ENCODE measurements at regions not wholly inside any gene's neighbourhood (a gene's known extent, or its start where the extent isn't known, plus 50 kb on each side); places are given as distances from the start of the nearest gene placed in this dataset.
A peak's percentile ranks its signal among the peaks of the same experiment; 100 is the strongest.

DNA sequence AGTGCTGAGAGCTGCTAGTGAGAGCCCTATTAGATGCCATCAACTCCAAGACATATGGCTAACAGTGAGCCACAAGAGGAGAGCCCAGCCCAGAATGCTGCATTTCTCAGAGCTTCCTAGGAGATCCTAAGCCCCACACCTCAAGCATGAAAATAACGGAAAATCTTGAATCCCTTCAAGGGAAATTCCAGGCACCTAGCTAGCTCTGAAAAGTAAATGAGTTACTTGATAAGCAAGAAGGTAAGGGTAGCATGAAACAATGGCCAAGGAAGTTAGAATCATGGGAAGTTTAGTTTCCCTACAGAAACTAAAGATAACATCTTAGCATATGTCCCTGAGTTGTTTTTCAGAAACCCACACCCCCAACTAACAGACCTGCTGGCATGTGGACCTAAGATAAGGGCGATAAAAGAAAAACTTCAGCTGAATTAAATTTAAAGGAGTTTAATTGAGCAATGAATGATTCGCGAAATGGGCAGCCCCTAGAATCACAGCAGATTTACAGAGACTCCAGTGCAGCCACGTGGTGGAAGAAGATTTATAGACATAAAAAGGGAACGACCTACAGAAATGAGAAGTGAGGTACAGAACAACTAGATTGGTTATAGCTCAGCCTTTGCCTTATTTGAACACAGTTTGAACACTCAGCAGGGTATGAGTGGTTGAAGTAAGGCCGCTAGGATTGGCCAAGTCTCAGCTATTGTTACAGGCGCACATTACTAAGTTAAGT, 301.3 kb upstream of the DACH1 start:
- DNase-seq (ENCODE audit: low spot score) = no peak

DNA sequence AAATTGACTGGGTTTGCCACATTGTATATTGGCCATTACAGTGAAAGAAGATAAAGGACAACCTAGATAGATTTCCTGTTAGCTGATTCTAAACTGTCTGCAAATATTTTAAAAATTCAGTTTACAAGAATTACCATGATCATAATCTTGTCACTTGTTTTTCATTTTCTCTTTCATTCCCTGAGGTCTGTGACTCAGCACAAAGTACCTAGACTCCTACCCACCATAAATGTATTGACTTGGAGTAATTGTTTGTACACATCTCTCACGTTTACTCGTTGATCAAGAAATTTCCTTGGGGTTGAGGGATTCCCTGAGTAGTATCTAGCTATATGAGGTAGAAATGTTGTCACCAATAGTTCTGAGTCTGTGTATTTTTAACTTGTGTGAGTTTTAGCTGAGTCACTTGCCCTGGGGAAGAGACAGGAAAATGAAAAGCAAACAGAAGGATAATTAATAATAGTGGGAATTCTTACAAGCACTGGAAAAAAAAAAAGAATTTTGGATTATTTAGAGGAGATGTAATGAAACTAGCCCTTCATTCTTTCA, 299.2 kb upstream of the DACH1 start:
- no peak for DNase-seq (ENCODE audit: low spot score)

DNA sequence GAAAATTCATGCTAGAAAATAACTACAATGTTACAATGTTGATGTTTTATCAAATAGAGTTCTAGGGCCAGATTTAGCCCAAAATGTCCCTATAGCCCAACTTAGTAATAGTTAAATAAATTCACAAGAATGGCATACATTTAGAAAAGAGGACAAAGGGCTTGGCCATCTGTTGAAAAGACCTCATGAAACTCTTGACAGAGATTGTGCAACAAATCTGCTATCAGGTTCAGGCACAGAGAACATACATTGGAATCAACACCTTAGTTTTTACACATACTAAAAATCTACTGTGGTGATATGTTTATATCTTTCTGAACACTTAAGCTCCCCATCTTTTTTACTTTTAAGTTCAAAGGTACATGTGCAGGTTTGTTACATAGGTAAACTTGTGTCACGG, 298.3 kb upstream of the DACH1 start:
- DNase-seq (ENCODE audit: low spot score) = no peak

DNA sequence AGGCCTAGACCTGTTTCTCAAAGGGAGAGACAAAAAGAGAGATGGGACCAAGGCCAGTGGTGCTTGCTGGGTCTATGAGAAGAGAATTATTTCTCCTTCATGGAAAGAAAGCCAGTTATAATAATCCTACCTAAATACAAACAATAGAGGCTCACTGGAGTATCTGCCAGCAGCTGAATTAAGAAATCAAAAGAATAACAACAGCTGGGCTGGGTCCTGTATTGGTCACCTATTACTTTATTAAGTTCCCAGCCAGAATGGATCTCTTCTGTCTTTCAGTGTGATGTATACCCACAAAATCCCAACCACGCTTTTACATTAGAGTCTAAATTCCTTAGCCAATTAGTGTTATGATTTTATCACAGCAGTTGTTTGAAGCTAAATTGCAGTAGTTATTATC, 297.8 kb upstream of the DACH1 start:
- no peak for DNase-seq (ENCODE audit: low spot score)

DNA sequence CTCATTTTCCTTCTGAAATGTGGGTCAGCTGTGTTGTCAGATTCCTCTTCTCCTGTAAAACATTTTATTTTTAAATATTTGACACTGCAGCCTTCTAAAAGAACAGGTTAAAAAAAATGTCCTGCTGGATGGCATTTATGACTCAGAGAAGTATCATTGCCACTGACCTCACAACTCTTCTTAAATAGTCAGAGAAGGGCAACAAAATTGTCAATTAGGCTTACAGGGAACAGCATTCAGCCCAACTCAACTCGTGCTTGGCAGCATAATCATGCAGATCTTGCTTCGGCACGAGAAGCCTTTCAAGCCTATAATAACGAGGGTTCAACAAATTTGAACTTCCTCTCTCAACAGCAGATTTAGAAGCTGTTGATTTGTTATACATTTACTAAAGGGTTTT, 296.7 kb upstream of the DACH1 start:
- no peak for DNase-seq (ENCODE audit: low spot score)

DNA sequence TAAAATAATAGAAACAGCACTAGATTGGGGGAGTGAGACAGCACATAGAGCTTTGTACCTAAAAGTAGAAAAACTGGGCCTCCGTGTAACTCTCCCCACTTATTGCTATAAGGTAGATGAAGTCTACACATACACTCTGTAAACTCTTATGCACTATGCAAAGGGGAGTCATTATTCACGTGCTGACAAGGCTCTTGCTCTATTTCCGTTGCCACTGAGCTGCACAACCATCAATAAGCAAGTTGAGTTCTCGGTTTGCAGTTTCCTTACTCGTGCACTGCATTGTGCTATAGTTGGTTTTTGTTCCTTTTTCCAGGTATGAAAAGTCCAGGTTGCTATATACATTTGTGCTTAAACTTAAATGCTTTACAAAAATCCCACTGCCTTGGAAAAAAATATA, 294.0 kb upstream of the DACH1 start:
- no peak for DNase-seq (ENCODE audit: low spot score)

DNA sequence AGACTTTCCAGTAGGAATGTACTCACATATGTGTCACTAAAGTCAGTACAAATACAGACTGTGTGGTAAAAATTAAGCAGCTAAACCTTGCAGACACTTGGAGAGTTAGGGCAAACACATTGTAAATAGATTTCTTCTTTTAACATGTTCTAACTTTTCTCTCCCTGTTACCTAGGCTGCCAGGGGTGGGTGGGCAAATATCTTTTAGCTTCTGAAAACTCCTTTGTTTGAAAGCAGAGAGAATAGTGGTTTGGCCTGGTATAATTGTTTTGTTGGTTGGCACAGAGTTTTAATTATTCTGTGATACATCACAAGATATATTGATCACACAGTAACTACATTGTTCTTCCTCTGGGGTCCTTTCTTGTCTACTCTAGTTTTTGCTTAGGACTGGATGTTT, 289.8 kb upstream of the DACH1 start:
- DNase-seq (ENCODE audit: low spot score) = no peak

DNA sequence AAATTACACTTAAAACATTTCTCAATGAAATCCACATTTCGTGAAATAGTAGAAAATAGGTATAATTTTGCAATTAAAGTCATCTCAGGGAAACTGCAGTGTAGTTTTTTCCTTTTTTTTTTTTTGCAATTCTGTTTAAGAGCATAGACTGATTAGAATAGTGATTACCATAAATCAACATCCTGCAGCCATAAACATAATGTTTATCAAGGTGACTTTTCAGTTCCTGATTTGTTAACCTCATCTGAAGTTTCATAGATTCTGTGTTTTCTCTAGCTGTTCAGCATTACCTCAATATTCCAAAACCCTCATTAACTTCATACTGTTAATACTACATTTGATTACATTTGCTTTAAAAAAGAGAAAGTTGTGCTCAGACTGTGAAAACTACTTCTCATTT, 286.3 kb upstream of the DACH1 start:
- no peak for DNase-seq (ENCODE audit: low spot score)

DNA sequence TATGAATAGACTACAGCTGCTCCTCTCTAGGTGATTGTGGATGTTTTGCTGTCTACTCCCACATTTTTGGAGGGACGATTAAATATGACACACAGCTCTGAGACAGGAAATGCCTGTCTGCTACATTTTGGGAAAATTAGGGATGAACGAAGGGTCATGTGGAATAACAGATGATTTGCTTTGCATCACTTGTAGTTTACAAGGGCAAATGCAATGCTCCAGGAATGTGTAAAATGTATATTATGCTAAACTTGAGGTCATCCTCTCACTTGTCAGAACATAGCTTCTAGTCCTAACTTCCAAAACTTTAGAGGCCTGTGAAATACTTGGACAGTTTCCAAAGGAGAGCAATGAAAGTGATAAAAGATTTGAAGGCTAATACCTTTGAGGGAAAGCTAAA, 284.2 kb upstream of the DACH1 start:
- DNase-seq (ENCODE audit: low spot score) = no peak

DNA sequence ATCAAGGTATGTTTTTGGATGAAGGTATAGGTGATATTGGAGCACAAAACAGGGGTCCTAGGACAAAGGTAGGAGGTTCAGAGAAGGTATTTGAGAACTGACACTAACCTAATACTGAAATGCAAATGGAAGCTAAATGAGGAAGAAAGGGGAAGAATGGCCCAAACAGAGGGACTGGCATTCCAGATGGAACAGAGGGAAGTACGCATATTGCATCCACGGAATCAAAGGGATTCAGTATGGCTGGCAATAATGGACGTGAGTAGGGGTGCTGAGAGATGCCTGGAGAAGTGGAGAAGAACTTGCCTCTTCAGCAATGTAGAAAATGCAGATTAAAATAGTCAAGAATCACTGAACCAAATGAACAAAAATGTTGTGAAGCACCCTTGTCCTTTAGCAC, 283.5 kb upstream of the DACH1 start:
- no peak for DNase-seq (ENCODE audit: low spot score)

DNA sequence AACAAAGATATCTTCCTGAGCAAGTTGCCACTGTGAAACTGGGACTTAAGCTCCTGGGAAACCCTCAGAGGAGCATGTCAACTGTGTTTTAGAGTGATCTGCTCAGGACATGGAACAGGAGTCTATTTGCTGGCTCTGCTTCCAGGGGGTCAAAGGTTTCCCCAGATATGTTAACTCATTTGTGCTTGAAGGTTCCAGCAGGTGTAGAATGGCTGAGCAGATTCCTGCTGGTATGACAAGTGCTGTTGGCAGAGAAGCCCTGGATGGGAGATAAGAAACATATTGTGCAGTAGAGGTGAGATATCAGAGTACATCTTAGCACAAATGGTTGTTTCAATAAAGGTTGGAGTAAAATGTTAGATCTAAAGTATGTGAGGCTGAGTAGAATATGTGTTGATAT, 282.7 kb upstream of the DACH1 start:
- DNase-seq (ENCODE audit: low spot score) = peak; percentile 19

DNA sequence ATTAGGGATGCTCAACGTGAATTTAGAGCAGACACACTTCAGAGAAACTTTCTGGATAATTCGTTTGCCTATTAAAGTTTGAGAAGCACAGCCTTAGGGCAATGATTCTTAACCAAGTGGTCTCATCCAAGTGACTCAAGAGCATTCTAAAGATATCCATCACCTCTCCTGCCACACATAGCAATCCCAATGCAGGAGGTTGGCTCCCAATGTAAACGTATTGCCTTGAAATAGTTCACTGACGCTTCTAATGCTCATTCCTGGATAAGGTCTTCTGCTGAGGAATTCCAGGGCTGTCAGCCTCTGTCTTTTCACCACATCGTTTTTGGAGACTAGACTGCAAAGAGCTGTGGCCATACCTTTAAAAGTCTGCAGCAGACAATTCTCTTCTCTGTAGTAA, 279.8 kb upstream of the DACH1 start:
- no peak for DNase-seq (ENCODE audit: low spot score)

DNA sequence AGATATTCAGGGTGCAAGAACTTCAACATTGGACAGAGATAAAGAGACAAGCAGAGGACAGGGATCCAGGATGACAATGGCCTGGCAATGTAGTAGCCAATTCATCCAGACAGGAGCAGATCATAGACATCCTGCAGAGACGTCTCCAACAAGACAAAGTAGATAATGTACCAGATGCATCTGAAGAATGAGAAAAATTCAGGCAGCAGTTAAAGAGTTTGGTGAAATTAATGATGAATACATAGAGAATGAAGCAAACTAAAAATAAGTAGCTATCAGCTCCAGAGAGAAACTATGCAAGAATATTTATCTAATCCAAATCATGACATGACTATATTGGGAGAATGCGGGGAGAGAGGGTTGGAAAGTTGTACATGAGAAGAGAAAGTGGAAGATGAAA, 278.4 kb upstream of the DACH1 start:
- DNase-seq (ENCODE audit: low spot score) = no peak

DNA sequence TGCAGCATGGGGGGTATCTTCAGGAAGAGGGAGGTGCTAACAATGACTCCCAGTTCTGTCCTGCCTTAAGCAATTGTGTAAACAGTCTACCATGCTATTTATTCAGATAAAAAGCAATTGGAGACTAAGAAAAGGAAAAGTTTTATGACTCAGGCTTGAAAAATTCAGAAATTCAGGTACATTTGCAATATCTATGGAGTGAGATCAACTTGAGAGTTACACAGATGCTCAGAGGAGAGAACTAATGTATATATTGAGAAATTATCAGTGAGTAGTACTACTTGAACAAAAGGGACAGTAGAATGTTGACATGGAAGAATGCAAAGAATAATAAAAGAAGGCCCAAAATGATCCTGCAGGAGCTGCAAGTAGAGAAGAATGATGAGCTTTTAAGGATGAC, 277.6 kb upstream of the DACH1 start:
- no peak for DNase-seq (ENCODE audit: low spot score)

DNA sequence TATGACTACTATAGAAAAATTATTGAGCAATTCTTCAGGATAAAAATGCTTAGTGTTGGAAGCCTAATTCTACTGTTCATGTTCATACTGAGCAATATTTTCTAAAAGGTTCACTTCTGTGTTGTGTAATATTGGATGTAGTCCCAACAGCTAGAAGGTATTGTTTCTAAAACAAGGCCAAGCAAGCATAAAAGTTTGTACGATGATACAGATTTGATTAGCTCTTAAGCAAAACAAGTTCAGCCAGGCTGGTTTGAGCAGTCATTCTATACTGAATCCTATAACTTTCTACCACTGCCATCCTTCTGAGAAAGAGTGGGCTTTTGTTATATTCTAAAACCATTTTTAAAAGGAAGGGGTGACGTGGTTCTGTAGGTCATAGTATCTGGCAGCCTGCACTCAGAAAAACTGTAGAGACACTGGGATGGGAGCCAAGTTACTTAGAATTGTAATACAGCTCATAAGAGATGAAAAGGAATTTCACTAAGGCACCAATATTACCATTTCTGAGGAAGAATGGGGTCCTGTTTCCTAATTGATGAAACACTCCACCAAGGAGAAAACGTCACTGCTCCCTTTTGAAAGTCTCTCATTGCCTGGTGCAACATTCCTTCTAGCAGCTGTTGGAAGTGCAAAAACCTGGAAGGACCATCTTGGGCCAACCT, 275.0 kb upstream of the DACH1 start:
- DNase-seq (ENCODE audit: low spot score) = peak; percentile 20

DNA sequence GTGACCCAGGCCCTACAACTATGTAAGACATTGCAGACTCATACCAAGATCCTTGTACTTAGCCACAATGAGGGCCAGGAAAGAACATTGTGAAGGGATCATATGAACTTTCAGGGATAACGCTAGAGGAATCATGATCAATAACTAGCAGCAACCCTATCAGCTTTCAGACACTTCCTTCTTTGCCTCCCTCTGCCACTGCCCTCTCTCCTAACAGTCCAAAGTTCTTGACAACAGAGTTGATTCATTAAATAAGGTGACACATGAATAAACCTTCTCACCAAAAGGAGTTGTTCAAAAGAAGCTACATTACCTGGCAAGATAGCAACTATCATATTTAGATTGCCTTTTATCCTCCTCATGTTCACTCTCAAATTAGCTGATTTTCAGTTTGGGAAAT, 272.2 kb upstream of the DACH1 start:
- peak; percentile 48 for DNase-seq (ENCODE audit: low spot score)

DNA sequence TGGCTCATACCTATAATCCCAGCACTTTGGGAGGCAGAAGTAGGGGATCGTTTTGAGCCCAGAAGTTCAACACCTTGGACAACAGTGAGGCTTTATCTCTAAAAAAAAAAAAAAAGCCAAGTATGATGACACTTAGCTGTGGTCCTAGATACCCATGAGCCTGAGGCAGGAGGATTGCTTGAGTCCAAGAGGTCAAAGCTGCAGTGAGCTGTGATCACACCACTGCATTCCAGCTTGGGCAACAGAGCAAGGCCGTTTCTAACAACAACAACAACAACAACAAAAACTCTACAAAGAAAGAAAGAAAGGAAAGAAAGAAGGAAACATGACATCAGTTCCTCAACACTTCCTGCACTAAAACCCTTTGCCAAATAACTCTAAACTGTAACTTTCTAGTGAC, 265.1 kb upstream of the DACH1 start:
- DNase-seq (ENCODE audit: low spot score) = no peak

DNA sequence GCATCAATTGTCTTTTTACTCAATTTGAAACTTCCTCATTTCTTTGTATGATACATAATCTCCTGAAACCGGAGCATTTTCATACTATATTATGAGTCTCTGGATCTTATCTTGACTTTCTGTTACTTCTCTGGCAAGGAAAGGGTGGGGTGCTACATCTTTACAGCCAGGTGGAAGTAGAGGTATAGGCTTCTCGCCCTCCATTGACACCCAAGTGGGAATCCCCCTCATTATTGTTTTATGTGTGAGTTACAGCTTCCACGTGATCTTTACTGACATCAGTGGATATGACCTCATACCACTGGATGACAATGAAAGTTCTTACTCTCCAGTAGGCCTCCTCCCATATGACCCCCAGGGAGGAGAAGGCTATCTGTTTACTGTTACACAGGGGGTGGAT, 262.1 kb upstream of the DACH1 start:
- no peak for DNase-seq (ENCODE audit: low spot score)

DNA sequence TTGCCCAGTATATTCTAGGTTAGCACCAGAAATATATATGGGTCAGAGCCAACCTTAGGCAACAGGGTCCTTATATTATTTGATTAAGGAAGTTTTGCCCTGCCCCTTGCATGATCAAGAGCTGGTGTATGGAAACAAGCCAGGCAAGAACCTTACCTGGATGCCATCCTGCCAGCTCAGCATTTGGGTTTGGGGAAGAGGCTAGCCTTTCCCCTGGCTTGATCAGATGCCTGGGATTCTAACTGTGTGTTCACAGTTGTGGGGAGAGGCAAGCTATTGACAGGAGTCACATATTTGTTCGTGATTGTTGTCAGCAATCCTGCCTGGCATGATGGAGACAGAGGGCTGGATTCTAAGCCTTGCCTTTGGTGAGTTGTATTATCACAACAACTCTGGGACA, 260.0 kb upstream of the DACH1 start:
- DNase-seq (ENCODE audit: low spot score) = no peak

DNA sequence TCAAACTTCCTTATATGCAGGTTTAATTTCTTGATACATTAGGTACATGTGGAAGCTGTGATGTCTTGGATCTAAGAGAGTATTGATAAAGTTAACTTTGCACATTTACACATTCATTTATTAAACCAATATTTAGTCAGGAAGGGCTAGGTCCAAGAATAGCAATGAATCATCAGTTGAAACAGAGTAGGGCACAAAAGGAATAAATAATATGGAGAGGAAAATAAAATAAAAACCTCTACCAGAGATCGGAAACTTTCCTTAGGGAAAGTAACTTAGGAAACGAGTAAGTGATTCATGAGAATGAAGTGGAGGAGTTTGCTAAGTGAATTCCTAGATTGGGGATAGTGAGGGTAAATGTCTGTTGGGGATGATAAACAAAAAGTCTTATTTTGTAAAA, 259.4 kb upstream of the DACH1 start:
- no peak for DNase-seq (ENCODE audit: low spot score)

DNA sequence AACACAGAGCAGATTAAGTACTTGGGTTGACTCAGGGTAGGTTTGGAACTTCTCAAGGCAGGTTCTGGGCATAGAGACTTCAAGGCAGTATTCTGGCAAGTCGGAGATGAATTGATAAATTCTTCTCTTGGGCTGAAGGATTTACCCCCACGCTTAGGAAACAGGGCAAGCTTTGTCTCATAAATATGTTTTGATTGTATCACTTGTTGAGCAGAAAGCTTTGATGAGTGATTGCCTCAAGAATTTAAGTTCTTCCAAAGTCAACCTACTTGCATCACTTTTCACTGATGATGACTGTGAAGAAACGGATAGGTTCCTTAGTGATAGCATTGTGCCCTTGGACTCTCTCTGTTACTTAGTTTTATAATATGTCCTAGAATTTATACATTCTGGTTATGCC, 258.6 kb upstream of the DACH1 start:
- DNase-seq (ENCODE audit: low spot score) = no peak

DNA sequence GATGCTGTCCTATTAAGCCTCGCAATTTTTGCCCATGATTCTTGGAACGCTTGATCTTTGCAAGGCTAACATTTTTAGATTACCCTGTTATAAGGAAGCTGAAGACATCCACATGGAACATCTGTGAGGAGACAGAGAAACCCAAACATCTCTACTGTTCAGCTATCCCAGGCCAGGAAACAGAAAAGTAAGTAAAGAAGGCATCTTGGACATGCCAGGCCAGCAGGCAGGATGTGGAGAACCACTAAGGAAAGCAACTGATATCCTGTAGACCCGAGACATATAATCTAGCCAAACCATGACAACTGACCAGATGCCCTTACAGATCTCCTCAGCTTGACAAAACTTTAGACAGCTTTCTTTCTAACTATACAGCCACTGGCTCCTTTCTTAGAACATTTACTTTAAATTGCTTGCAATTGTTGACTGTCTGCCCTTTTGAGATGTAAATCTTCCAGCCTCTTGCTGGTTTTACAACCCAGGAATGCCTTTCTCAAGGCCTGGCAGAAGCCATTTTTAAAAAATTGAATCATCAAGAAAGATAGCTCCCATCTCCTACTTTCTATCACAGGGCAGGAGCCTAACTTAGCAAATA, 255.8 kb upstream of the DACH1 start:
- no peak for DNase-seq (ENCODE audit: low spot score)

DNA sequence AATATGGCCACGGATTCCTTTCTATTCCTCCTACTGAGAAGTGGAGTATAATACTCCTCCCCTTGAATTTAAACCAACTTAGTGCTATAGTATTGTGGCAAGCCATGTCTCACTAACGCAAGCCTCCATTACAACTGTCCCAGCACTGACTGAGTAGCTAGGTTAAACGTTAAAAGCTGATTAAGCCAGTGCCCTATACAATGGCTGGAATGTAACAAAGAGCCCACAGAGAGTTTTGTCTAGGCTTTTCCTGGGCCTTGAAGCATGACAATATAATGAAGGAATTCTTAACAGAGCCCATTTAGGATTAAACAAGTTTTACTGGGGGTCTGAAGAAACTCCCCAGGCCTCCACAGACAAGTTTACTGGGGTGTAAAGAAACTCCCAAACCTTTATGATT, 254.5 kb upstream of the DACH1 start:
- DNase-seq (ENCODE audit: low spot score) = no peak
